OCI-LY1 (cell line): ENCODE measurements at regions not wholly inside any gene's neighbourhood (a gene's known extent, or its start where the extent isn't known, plus 50 kb on each side); places are given as distances from the start of the nearest gene placed in this dataset.

Experiments
- EZH2 ChIP-seq: fragments of 200-600 bp; sonication (generic), shearing (Covaris generic); IDR thresholded peaks from 2 replicates; pipeline ENCODE4 v1.8.0; 2017; ENCODE audit warnings: borderline replicate concordance, mixed run types, mild to moderate bottlenecking, antibody characterized with exemption, low read length, moderate library complexity, mixed read lengths
- TF ChIP-seq, protein P1 (sequence below): fragments of 200-600 bp; sonication (generic), shearing (Covaris generic); IDR thresholded peaks from 2 replicates; pipeline ENCODE4 v1.5.1; 2017; ENCODE audit warnings: mild to moderate bottlenecking, antibody characterized with exemption, low read length, moderate library complexity, mixed read lengths

DNA sequence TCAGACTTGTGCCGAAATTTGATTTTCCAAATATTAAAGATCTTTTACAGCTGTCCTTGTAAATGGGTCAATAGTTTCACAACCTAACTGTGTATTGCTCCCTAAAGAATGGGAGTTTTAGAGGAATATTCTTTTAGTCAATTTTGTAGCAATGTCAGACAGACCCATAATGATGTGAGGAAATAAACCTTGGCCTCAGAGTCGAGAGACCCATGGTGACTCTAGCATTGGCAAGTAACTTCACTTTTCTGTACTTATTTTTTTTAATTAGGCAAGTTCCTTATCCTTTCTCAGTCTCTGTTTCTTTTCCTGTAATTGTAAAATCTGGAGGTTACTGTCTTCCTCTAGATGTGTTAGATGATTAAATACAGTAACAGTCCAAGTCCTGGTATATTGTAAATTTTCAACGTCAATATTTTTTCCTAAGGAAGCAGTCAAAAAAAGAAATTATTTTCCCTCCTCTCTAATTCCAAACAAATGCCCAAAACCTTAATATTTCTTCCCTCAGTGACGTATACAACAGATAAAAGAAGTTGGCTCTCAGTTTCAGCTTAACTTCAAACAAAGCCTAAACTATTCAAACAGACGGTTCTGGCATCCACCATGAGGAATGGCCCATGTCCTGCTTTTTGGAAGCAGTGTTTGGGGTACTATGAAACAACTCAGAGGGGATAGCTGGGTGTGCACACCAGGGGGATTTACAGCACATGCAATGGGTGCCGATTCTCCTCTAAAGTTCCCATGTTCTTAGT lies 466.7 kb downstream of the TNS1 start:
- TF ChIP-seq, protein P1, sequence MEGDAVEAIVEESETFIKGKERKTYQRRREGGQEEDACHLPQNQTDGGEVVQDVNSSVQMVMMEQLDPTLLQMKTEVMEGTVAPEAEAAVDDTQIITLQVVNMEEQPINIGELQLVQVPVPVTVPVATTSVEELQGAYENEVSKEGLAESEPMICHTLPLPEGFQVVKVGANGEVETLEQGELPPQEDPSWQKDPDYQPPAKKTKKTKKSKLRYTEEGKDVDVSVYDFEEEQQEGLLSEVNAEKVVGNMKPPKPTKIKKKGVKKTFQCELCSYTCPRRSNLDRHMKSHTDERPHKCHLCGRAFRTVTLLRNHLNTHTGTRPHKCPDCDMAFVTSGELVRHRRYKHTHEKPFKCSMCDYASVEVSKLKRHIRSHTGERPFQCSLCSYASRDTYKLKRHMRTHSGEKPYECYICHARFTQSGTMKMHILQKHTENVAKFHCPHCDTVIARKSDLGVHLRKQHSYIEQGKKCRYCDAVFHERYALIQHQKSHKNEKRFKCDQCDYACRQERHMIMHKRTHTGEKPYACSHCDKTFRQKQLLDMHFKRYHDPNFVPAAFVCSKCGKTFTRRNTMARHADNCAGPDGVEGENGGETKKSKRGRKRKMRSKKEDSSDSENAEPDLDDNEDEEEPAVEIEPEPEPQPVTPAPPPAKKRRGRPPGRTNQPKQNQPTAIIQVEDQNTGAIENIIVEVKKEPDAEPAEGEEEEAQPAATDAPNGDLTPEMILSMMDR: no peak
- TF ChIP-seq EZH2: no peak
